Esophagus squamous epithelium (tissue), 4 donors: ENCODE measurements at regions not wholly inside any gene's neighbourhood (a gene's known extent, or its start where the extent isn't known, plus 50 kb on each side); places are given as distances from the start of the nearest gene placed in this dataset.

Source experiments
- POLR2A ChIP-seq, 4 donors: fragments of 450-650 bp; IDR thresholded peaks; one replicate each; pipeline ENCODE4 v1.6.1; 2017; ENCODE audit warnings: antibody characterized with exemption in 4 of 4, mild to moderate bottlenecking in 4 of 4, moderate library complexity in 3 of 4
- TF ChIP-seq, protein P1 (sequence below), 6 experiments: fragments of 450-650 bp in 4 of 6; fragments of 200-600 bp in 2 of 6; sonication (generic) in 2 of 6; IDR thresholded peaks; one replicate each; pipeline ENCODE4 v1.5.1; 2016 to 2019; ENCODE audit warnings: antibody characterized with exemption in 6 of 6, mild to moderate bottlenecking in 4 of 6, moderate library complexity in 4 of 6

DNA sequence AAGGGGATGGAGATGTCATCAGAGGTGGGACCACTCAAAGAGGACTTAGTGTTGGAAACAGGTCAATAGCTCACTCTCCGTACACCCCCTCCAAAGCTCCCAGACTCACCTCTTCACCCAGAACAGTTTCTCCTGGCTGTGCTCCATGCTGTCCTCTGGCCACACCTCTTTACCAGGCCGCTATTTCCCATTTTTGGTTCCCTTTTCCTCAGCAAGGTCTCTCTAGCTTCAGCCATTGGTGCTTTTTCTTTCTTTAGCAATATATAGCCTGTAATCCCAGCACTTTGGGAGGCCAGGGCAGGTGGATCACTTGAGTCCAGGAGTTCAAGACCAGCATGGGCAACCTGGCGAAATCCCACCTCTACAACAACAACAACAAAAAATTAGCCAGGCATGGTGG is 123.6 kb upstream of the SMAD3 start:
- TF ChIP-seq, protein P1, sequence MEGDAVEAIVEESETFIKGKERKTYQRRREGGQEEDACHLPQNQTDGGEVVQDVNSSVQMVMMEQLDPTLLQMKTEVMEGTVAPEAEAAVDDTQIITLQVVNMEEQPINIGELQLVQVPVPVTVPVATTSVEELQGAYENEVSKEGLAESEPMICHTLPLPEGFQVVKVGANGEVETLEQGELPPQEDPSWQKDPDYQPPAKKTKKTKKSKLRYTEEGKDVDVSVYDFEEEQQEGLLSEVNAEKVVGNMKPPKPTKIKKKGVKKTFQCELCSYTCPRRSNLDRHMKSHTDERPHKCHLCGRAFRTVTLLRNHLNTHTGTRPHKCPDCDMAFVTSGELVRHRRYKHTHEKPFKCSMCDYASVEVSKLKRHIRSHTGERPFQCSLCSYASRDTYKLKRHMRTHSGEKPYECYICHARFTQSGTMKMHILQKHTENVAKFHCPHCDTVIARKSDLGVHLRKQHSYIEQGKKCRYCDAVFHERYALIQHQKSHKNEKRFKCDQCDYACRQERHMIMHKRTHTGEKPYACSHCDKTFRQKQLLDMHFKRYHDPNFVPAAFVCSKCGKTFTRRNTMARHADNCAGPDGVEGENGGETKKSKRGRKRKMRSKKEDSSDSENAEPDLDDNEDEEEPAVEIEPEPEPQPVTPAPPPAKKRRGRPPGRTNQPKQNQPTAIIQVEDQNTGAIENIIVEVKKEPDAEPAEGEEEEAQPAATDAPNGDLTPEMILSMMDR (IDR thresholded peaks at IDR 0.05), result no peak
- TF ChIP-seq POLR2A (IDR thresholded peaks at IDR 0.05), result no peak
